Neural cell (in vitro differentiated cells): ENCODE measurements at regions not wholly inside any gene's neighbourhood (a gene's known extent, or its start where the extent isn't known, plus 50 kb on each side); places are given as distances from the start of the nearest gene placed in this dataset.

Experiments
- CTCF ChIP-seq: fragments of 450-650 bp; IDR thresholded peaks from 2 replicates; pipeline ENCODE4 v1.5.1; 2014; ENCODE audit warnings: antibody characterized with exemption, mild to moderate bottlenecking, moderate library complexity; ENCODE audit not compliant: poor library complexity, severe bottlenecking
- EP300 ChIP-seq: fragments of 450-650 bp; conservative IDR thresholded peaks from 2 replicates; pipeline ENCODE4 v1.6.1; 2014; ENCODE audit warnings: antibody characterized with exemption, mild to moderate bottlenecking, moderate library complexity; ENCODE audit not compliant: poor library complexity, severe bottlenecking
- EZH2 ChIP-seq: fragments of 200-600, 300-800 bp; shearing (Covaris generic), sonication (generic); IDR thresholded peaks from 2 replicates; pipeline ENCODE4 v1.6.1; 2014; ENCODE audit warnings: antibody characterized with exemption, low read length, borderline replicate concordance, mild to moderate bottlenecking; ENCODE audit not compliant: insufficient read depth, poor library complexity, severe bottlenecking
- RAD21 ChIP-seq: fragments of 450-650 bp; conservative IDR thresholded peaks from 2 replicates; pipeline ENCODE4 v1.6.1; 2014; ENCODE audit warnings: antibody characterized with exemption, mild to moderate bottlenecking, moderate library complexity
- REST ChIP-seq: IDR thresholded peaks from 2 replicates; pipeline ENCODE4 v1.6.1; 2012; ENCODE audit warnings: borderline replicate concordance
- TAF1 ChIP-seq: IDR thresholded peaks from 2 replicates; pipeline ENCODE4 v1.6.1; 2012; ENCODE audit warnings: low read depth

GRCh38 chr13:40215747-40216146, 450.7 kb downstream of the FOXO1 start:
- TF ChIP-seq CTCF (no peak), RAD21 (no peak), EZH2 (no peak), TAF1 (no peak), REST (no peak), EP300 (no peak)
